ENCODE measurements at regions not wholly inside any gene's neighbourhood (a gene's known extent, or its start where the extent isn't known, plus 50 kb on each side); places are given as distances from the start of the nearest gene placed in this dataset.

- TF ChIP-seq CTCF (conservative IDR thresholded peaks at IDR 0.05; ENCODE audit: low read depth, low read length): no peak
- TF ChIP-seq EZH2 (IDR thresholded peaks at IDR 0.05; ENCODE audit: low read length, unreplicated experiment): no peak
Observed at GRCh38 chr6:121816361-121816760, 380.9 kb downstream of the GJA1 start.

Measured in PC-3 (cell line).